ENCODE measurements at regions not wholly inside any gene's neighbourhood (a gene's known extent, or its start where the extent isn't known, plus 50 kb on each side); places are given as distances from the start of the nearest gene placed in this dataset.
"Not testable (repeated sequence)": the region's sequence is repeated elsewhere in the genome, so short reads cannot be mapped to it uniquely, and the experiment has no call there.

DNA sequence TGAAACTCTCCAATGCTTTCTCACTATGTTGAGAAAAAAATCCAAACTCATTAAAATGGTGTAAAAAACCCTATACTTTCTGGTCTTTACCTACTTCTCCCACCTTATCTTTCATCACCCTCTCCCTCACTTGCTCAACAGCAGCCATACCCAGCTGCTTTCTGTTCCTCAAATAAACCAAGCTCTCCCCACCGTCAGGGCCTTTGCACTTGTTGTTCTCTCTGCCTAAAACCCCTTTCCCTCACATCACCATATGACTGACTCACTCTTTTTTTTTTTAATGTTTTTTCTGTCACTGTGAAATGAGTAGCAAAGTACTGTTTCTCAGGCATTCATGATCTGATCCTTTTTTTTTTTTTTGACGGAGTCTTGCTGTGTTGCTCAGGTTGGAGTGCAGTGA lies 122.3 kb upstream of the TMEM164 start:
- no peak for DNase-seq

DNA sequence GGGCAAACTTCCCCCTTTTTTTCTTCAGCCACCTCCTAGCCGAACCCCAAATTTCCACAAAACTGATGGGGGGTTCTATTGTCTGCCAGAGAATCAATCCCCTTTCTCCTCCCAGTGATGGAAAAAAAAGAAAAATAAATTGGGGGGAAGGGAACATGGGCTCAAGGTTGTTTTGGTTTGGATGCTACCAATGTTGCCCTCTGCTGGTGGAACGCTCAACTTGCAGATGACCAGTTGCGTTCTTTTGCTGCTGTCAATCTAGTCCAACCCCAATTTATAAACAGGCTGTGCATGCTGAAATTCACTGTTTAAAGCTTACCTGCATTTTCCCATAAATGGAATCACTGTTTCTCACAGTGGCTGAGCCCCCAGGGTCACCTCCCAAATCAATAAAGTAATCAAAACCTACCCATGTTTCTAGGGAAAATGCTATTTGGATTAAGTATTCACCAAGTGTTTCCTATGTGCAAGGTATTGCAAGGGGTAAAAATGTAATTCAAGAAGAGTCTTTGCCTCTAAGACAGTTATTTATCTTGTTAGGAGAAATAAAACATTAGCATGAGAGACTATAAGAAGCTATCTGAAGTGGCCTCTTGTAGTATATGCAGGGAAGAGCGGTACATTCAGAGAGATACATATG lies 116.7 kb upstream of the TMEM164 start:
- DNase-seq = no peak

- no peak for DNase-seq
These were observed 113.5 kb upstream of the TMEM164 start for GRCh38 chrX:109889289-109890006.

DNA sequence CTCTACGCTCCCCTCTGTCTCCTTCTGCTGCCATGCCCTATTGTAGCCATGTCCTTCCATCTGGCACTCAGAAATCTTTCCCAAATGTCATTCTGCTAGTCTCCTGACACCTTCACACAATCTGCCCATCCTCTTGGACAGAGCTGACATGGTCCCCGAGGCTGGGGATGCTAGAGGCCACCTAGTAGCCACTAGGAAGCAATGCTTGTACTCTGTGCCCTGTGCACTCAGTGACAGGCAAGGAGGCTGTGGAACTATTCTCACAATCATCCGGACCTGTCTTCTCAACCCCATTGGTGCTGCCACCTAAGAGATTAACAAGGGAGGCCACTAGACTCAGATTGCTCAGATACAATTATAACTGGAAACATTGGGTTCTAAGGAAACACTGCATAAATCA lies 112.6 kb upstream of the TMEM164 start:
- DNase-seq = no peak

GRCh38 chrX:109890910-109891502 lies 111.9 kb upstream of the TMEM164 start:
- DNase-seq = peak; percentile 31

DNA sequence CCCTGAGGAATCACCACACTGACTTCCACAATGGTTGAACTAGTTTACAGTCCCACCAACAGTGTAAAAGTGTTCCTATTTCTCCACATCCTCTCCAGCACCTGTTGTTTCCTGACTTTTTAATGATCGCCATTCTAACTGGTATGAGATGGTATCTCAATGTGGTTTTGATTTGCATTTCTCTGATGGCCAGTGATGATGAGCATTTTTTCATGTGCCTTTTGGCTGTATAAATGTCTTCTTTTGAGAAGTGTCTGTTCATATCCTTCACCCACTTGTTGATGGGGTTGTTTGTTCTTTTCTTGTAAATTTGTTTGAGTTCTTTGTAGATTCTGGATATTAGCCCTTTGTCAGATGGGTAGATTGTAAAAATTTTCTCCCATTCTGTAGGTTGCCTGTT lies 106.9 kb upstream of the TMEM164 start:
- DNase-seq = not testable (repeated sequence)

GRCh38 chrX:109902665-109903064 lies 100.2 kb upstream of the TMEM164 start:
- no peak for DNase-seq

GRCh38 chrX:109911046-109911445 lies 91.9 kb upstream of the TMEM164 start:
- no peak for DNase-seq

DNA sequence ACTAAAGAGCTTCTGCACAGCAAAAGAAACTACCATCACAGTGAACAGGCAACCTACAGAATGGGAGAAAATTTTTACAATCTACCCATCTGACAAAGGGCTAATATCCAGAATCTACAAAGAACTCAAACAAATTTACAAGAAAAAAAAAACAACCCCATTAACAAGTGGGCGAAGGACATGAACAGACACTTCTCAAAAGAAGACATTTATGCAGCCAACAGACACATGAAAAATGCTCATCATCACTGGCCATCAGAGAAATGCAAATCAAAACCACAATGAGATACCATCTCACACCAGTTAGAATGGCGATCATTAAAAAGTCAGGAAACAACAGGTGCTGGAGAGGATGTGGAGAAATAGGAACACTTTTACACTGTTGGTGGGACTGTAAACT lies 89.9 kb upstream of the TMEM164 start:
- not testable (repeated sequence) for DNase-seq

GRCh38 chrX:109914114-109914849 lies 88.6 kb upstream of the TMEM164 start:
- DNase-seq = no peak

DNA sequence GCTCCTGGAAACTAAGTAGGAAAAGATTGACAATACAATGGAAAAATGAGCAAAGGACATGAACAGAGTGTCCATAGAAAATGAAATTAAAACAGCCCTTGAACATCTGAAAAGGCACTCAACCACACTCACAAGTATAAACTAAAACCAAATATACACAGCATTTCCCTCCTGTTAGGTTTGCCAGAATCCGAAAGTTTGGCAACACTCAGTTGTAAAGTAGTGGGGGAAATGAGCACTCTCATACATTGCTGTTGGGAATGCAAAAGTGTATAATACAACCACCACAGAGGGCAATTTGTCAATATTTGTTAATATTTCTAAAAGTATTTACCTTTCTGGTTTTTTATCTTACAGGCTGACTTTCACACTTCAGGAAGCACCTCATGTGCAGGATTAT lies 84.2 kb upstream of the TMEM164 start:
- no peak for DNase-seq

- no peak for DNase-seq
These were observed 82.6 kb upstream of the TMEM164 start for GRCh38 chrX:109920325-109920724.

DNA sequence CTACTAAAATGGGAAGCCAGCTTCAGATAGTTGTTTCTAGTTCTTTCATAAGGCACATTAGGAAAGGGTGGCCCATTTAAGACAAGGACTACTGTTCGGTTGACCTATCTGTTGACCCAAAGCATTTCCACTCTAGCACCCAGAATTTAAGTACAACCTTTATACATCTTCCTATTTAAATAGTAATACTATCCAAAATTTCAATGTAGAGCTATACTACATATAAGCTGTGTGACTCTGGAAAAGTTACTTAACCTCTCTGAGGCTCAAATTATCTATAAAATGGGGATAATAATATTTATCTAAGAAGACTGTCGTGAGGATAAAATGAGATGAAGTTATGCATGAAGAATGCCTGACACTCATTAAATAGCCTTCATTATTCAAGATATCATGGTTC lies 82.0 kb upstream of the TMEM164 start:
- no peak for DNase-seq

GRCh38 chrX:109922190-109922589 lies 80.7 kb upstream of the TMEM164 start:
- DNase-seq = no peak

- not testable (repeated sequence) for DNase-seq
These were observed 77.9 kb upstream of the TMEM164 start for GRCh38 chrX:109925003-109925402.

GRCh38 chrX:109925656-109926055 lies 77.3 kb upstream of the TMEM164 start:
- DNase-seq = no peak

DNA sequence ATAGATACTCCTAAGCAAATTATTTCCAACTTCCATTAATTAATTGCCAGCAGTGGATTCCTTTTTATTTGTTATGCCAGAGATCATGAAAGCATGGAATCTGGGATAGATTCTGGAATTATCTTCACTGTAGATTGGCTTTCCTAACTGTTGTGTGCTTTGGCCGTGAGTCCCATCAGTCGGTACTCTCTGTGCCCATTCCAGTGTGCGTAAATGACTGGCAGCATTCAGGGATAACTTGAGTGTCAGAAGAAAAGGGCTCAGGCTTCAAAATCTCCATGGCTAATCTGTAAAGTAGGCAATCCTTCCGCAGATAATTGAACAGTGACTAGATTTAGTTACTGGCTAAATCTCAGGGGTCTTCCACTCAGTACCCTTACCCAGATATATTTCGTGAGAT lies 76.8 kb upstream of the TMEM164 start:
- DNase-seq = no peak

DNA sequence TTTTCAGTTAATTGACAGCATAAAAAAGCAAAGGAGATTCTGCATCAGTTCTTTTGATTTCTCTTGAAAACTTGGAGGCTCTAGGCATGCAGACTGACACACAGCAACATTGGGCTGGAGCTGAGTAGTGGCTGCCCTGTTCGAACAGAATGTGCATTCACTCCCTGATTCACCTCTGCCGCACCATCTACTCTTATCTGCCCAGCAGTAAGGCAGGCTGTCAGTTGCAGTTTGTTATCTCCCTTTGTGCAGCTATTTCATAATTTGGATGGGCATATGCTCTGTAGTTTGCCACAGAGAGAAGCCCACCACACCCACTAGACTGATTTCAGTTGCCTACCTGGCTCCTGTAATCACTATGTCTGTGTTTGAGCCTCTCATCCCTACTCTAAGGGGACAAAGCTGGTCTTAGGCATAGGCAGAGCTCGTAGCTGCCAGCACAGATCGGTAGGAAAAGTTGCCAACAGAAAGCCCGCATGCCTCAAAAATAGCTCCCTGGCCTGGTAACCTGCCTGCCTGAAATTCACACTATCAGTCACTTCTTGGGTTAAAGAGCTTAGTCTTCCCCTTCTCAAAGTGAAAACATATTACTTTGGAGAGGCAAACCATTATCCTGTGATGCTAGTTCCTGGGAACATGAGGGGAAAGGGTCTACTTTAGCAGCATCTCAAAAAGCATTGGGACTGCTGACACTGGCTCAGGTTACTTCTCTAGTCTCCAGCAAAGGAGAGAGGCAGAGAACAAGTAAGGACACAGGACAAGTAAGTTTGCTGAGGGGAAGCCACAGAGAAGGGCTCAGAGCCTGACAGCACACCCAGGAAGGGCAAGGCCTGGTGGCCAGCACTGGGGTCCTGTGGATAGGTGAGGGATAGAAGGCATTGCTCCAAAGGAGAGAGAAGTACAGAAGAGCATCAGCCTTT lies 75.9 kb upstream of the TMEM164 start:
- no peak for DNase-seq

DNA sequence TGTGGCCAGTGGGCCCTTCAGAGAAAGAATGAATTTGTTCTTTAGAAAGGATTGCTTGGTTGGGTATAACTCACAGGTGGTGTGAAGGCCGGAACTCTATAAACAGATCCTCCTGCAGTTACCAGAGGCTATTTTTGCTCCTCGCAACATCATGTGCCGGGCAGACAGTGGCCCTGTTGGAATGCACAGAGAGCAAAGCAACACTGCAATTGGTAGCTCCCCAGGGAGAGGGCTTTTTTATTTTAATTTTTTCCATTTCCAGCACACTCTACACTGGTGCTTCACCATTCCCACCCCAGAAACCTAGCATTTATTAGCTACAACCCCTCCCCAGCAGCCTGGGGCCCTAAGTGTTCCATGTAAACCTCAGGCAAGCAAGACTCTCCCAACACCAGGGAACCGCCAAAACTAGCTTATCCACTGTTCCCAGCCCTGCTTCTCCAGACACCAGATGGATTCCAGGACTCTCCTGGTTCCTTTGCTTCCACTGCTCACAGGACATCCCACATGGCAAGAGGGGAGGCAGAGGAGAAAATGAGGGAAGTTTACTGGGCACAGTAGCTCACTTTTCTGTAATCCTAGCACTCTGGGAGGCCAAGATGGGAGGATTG lies 75.1 kb upstream of the TMEM164 start:
- no peak for DNase-seq

DNA sequence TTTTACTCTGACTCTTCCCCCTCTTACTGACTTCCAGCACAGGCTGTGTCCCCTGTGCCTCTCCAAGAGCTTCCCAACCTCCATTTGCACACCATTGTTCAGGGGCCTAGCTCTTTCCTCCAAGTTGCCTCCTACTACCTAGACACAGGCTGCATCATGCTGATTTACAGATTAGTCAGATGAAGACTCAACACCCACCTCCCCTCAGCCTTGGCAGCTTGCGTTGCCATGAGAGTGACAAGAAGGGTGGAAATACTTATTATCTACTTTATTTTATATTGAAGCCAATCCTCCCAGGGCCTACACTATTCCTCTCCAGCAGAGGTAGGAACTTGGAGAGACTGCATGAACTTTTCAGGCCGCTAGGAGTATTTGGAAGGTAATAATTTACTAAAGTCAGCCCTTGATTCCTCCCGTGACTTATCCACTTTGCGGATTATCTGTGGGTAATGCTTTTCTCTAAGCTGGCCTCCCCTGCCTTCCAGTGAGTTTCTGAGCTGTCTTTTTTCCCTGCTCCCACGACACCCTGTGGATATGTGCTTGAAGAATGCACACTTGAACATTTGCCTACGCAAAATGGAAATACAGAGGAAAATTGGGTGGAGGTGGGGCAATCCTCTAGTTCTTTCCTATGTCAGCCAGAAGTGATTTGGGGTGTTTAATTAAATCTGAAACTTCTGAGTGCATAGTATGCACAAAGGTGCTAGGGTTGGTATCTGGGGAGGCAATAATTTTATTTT lies 74.1 kb upstream of the TMEM164 start:
- no peak for DNase-seq

DNA sequence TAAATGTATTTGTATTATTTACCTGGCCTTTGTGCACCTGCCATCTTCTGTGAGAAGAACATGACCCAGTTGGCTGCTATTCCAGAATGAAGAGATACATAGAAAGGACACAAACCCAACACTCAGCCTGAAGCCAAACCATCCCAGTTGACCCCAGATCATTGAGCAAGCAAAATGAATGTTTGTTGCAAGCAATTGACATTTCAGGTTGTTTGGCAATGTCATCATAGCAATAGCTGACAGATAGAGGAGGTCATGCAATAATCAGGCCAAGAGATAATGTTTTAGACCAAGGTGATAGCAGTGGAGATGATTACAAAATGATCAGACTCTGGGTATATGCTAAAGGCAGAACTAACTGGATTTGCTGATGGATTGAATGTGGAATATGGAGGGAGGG lies 71.2 kb upstream of the TMEM164 start:
- DNase-seq = no peak
